Liver (tissue), 8 donors: ENCODE measurements at regions not wholly inside any gene's neighbourhood (a gene's known extent, or its start where the extent isn't known, plus 50 kb on each side); places are given as distances from the start of the nearest gene placed in this dataset.

Source experiments
- DNase-seq: peaks from one replicate; pipeline ENCODE4 v3.0.0-alpha.2; 2017; ENCODE audit warnings: low spot score
- H3K27ac ChIP-seq, 2 donors: one replicate each; pipeline ENCODE4 v1.7.0; 2013; ENCODE audit warnings: inconsistent platforms in 2 of 2, low read length in 2 of 2, control low read depth in 1 of 2, low read depth in 1 of 2, mild to moderate bottlenecking in 1 of 2
- H3K27me3 ChIP-seq, 4 donors: one replicate each; pipeline versions ENCODE4 v1.6.1 to v1.7.0; 2013; ENCODE audit warnings: low read length in 3 of 4, inconsistent platforms in 1 of 4, mild to moderate bottlenecking in 1 of 4, moderate library complexity in 1 of 4; ENCODE audit not compliant: control insufficient read depth in 4 of 4, insufficient read depth in 4 of 4
- H3K36me3 ChIP-seq, 4 donors: one replicate each; pipeline versions ENCODE4 v1.6.1 to v1.7.0; 2013; ENCODE audit warnings: low read length in 3 of 4, mild to moderate bottlenecking in 3 of 4, low read depth in 1 of 4, moderate library complexity in 1 of 4; ENCODE audit not compliant: control insufficient read depth in 4 of 4, insufficient read depth in 3 of 4
- H3K4me1 ChIP-seq, 4 donors: one replicate each; pipeline versions ENCODE4 v1.6.1 to v1.7.0; 2013; ENCODE audit warnings: low read length in 3 of 4, mild to moderate bottlenecking in 3 of 4, moderate library complexity in 1 of 4; ENCODE audit not compliant: control insufficient read depth in 4 of 4, insufficient read depth in 4 of 4
- H3K4me3 ChIP-seq, 3 donors: one replicate each; pipeline versions ENCODE4 v1.6.1 to v1.7.0; 2013; ENCODE audit warnings: low read length in 3 of 3, control low read depth in 1 of 3, low read depth in 1 of 3, mild to moderate bottlenecking in 1 of 3
- H3K9ac ChIP-seq, 2 donors: one replicate each; pipeline ENCODE4 v1.7.0; 2013; ENCODE audit warnings: low read length in 2 of 2, mild to moderate bottlenecking in 2 of 2, moderate library complexity in 2 of 2, control low read depth in 1 of 2, low read depth in 1 of 2
- H3K9me3 ChIP-seq, 4 donors: one replicate each; pipeline versions ENCODE4 v1.6.1 to v1.7.0; 2013; ENCODE audit warnings: low read length in 3 of 4; ENCODE audit not compliant: control insufficient read depth in 4 of 4
- CTCF ChIP-seq: fragments of 150-350 bp; IDR thresholded peaks from 2 replicates; pipeline ENCODE4 v1.5.1; 2017; ENCODE audit warnings: improper control_type of control experiment, low read depth, low read length; ENCODE audit not compliant: missing input control
- EGR1 ChIP-seq, 2 donors: IDR thresholded peaks; 2 replicates each; pipeline ENCODE4 v1.6.1; 2016 to 2018; ENCODE audit warnings: antibody characterized with exemption in 2 of 2, low read depth in 2 of 2
- FOXA1 ChIP-seq: IDR thresholded peaks from 2 replicates; pipeline ENCODE4 v1.6.1; 2016; ENCODE audit warnings: antibody characterized with exemption
- FOXA2 ChIP-seq: IDR thresholded peaks from 2 replicates; pipeline ENCODE4 v1.6.1; 2016; ENCODE audit warnings: antibody characterized with exemption
- GABPA ChIP-seq, 2 donors: IDR thresholded peaks in 1 of 2; conservative IDR thresholded peaks in 1 of 2; 2 replicates each; pipeline ENCODE4 v1.6.1; 2016; ENCODE audit warnings: antibody characterized with exemption in 2 of 2, mild to moderate bottlenecking in 1 of 2, moderate library complexity in 1 of 2
- HNF4A ChIP-seq, 2 donors: conservative IDR thresholded peaks; 2 replicates each; pipeline ENCODE4 v1.6.1; 2016; ENCODE audit warnings: antibody characterized with exemption in 2 of 2, mild to moderate bottlenecking in 2 of 2
- HNF4G ChIP-seq: IDR thresholded peaks from 2 replicates; pipeline ENCODE4 v1.6.1; 2016; ENCODE audit warnings: antibody characterized with exemption
- JUND ChIP-seq, 2 donors: IDR thresholded peaks; 2 replicates each; pipeline ENCODE4 v1.6.1; 2016; ENCODE audit warnings: antibody characterized with exemption in 2 of 2
- NR2F2 ChIP-seq: IDR thresholded peaks from 2 replicates; pipeline ENCODE4 v1.6.1; 2016; ENCODE audit warnings: antibody characterized with exemption
- RAD21 ChIP-seq, 2 donors: IDR thresholded peaks; 2 replicates each; pipeline ENCODE4 v1.6.1; 2016; ENCODE audit warnings: antibody characterized with exemption in 2 of 2, mild to moderate bottlenecking in 2 of 2
- REST ChIP-seq: IDR thresholded peaks from 2 replicates; pipeline ENCODE4 v1.6.1; 2016; ENCODE audit warnings: antibody characterized with exemption, mild to moderate bottlenecking
- RXRA ChIP-seq, 2 donors: IDR thresholded peaks; 2 replicates each; pipeline ENCODE4 v1.6.1; 2017 to 2018; ENCODE audit warnings: antibody characterized with exemption in 2 of 2, mild to moderate bottlenecking in 1 of 2
- SP1 ChIP-seq: IDR thresholded peaks from 2 replicates; pipeline ENCODE4 v1.6.1; 2018; ENCODE audit warnings: antibody characterized with exemption, mild to moderate bottlenecking
- TAF1 ChIP-seq: conservative IDR thresholded peaks from 2 replicates; pipeline ENCODE4 v1.6.1; 2016; ENCODE audit warnings: antibody characterized with exemption, mild to moderate bottlenecking
- YY1 ChIP-seq: IDR thresholded peaks from 2 replicates; pipeline ENCODE4 v1.6.1; 2016; ENCODE audit warnings: antibody characterized with exemption, mild to moderate bottlenecking
- WGBS: extraction: QIAGEN DNeasy Blood & Tissue Kit; methylation state at CpG from one replicate; pipeline ENCODE4 v1.1.7; 2013; 5-methylcytosine and 5-hydroxymethylcytosine counted together
- TF ChIP-seq, protein P1 (sequence below): IDR thresholded peaks from 2 replicates; pipeline ENCODE4 v1.6.1; 2016; ENCODE audit warnings: antibody characterized with exemption
- TF ChIP-seq, protein P2 (sequence below): IDR thresholded peaks from 2 replicates; pipeline ENCODE4 v1.6.1; 2016; ENCODE audit warnings: antibody characterized with exemption
- TF ChIP-seq, protein P3 (sequence below): IDR thresholded peaks from 2 replicates; pipeline ENCODE4 v1.6.1; 2016; ENCODE audit warnings: antibody characterized with exemption
- donor health status: healthy.
- donor health status: healthy.
- donor health status: healthy.
- donor health status: healthy.
- donor health status: healthy.

- Histone ChIP-seq H3K9ac (no peak overlapping the region), H3K9me3 (no peaks in the 10 kb centered on the region), H3K27ac (no peak overlapping the region), H3K4me1 (no peaks in the 10 kb centered on the region), H3K27me3 (no peaks in the 10 kb centered on the region), H3K4me3 (no peak overlapping the region), H3K36me3 (no peaks in the 10 kb centered on the region)
- WGBS, result 59% methylated on average over 8 of the region's 8 CpGs
- DNase-seq, result no peak
- TF ChIP-seq, protein P1, sequence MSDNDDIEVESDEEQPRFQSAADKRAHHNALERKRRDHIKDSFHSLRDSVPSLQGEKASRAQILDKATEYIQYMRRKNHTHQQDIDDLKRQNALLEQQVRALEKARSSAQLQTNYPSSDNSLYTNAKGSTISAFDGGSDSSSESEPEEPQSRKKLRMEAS, result no peak
- no peak for TF ChIP-seq JUND (IDR thresholded peaks at IDR 0.05)
- no peak for TF ChIP-seq HNF4A (conservative IDR thresholded peaks at IDR 0.05)
- no peak for TF ChIP-seq EGR1 (IDR thresholded peaks at IDR 0.05; ENCODE audit: low read depth in 2 of 2)
- TF ChIP-seq CTCF, result no peak
- TF ChIP-seq TAF1, result no peak
- TF ChIP-seq, protein P2, sequence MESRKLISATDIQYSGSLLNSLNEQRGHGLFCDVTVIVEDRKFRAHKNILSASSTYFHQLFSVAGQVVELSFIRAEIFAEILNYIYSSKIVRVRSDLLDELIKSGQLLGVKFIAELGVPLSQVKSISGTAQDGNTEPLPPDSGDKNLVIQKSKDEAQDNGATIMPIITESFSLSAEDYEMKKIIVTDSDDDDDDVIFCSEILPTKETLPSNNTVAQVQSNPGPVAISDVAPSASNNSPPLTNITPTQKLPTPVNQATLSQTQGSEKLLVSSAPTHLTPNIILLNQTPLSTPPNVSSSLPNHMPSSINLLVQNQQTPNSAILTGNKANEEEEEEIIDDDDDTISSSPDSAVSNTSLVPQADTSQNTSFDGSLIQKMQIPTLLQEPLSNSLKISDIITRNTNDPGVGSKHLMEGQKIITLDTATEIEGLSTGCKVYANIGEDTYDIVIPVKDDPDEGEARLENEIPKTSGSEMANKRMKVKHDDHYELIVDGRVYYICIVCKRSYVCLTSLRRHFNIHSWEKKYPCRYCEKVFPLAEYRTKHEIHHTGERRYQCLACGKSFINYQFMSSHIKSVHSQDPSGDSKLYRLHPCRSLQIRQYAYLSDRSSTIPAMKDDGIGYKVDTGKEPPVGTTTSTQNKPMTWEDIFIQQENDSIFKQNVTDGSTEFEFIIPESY, result no peak
- TF ChIP-seq HNF4G, result no peak
- TF ChIP-seq, protein P3, sequence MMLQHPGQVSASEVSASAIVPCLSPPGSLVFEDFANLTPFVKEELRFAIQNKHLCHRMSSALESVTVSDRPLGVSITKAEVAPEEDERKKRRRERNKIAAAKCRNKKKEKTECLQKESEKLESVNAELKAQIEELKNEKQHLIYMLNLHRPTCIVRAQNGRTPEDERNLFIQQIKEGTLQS, result no peak
- TF ChIP-seq RXRA (IDR thresholded peaks at IDR 0.05), result no peak
- TF ChIP-seq REST, result no peak
- no peak for TF ChIP-seq RAD21 (IDR thresholded peaks at IDR 0.05)
- no peak for TF ChIP-seq NR2F2
- TF ChIP-seq YY1, result no peak
- no peak for TF ChIP-seq GABPA (IDR thresholded peaks at IDR 0.05 in 1 of 2, conservative IDR thresholded peaks at IDR 0.05 in 1 of 2)
- TF ChIP-seq FOXA2, result no peak
- TF ChIP-seq FOXA1, result no peak
- no peak for TF ChIP-seq SP1
These were observed 275.9 kb upstream of the PLPP4 start for GRCh38 chr10:120181154-120181553.
